22Rv1 (cell line): ENCODE measurements at regions not wholly inside any gene's neighbourhood (a gene's known extent, or its start where the extent isn't known, plus 50 kb on each side); places are given as distances from the start of the nearest gene placed in this dataset.

Experiments
- ZFX ChIP-seq: fragments of 450-650 bp; IDR thresholded peaks from 2 replicates; pipeline ENCODE4 v1.6.1; 2017; ENCODE audit warnings: antibody characterized with exemption, borderline replicate concordance
- TF ChIP-seq, protein P1 (sequence below): fragments of 450-650 bp; IDR thresholded peaks from 2 replicates; pipeline ENCODE4 v1.5.1; 2017; ENCODE audit warnings: mild to moderate bottlenecking

DNA sequence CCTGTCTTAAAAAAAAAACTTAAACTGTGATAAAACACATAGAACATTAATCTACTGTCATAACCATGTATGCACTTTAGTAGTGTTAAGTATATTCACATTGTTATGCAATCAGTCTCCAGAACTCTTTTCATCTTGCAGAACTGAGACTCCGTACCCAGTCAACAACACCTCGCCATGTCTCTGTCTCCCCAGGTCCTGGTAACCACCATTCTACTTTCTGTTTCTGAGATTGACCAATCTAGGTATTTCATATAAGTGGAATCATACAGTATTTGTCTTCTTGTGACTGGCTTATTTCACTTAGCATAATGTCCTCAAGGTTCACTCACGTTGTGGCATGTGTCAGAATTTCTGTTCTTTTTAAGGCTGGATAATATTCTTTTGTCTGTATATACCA is 290.8 kb upstream of the CXCR4 start:
- TF ChIP-seq, protein P1, sequence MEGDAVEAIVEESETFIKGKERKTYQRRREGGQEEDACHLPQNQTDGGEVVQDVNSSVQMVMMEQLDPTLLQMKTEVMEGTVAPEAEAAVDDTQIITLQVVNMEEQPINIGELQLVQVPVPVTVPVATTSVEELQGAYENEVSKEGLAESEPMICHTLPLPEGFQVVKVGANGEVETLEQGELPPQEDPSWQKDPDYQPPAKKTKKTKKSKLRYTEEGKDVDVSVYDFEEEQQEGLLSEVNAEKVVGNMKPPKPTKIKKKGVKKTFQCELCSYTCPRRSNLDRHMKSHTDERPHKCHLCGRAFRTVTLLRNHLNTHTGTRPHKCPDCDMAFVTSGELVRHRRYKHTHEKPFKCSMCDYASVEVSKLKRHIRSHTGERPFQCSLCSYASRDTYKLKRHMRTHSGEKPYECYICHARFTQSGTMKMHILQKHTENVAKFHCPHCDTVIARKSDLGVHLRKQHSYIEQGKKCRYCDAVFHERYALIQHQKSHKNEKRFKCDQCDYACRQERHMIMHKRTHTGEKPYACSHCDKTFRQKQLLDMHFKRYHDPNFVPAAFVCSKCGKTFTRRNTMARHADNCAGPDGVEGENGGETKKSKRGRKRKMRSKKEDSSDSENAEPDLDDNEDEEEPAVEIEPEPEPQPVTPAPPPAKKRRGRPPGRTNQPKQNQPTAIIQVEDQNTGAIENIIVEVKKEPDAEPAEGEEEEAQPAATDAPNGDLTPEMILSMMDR: no peak
- no peak for TF ChIP-seq ZFX
